ENCODE measurements at regions not wholly inside any gene's neighbourhood (a gene's known extent, or its start where the extent isn't known, plus 50 kb on each side); places are given as distances from the start of the nearest gene placed in this dataset.

DNA sequence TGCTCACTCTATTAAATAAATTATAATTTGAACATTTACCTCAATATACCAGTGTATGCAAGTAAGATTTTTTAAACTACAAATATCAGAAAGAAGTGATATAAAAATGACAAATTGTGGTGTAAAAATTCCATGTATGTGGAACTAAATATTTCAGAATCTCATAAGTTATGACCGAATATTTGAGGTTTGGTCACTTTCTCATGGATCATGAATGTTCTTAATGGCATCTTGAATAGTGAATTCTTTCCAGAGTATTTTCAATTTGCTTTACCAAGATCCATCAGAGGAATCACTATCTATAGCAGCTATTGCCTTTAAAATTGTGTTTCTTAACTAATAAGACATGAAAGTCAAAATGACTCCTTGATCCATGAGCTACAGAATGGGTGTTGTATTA is 950.6 kb downstream of the TBC1D32 start:
- CTCF ChIA-PET, result no interaction called here
- Histone ChIP-seq H3K27ac (ENCODE audit: low read length) (no peak overlapping the region), H3K4me3 (ENCODE audit: low read depth in 2 of 2, low read length in 2 of 2) (no peak overlapping the region), H3K4me1 (ENCODE audit: control insufficient read depth, insufficient read depth, low read length) (no peaks in the 10 kb centered on the region), H3K36me3 (ENCODE audit: control insufficient read depth, insufficient read depth, low read length) (no peaks in the 10 kb centered on the region), H3K9me3 (ENCODE audit: control insufficient read depth, insufficient read depth, low read depth, low read length) (no peaks in the 10 kb centered on the region), H3K27me3 (ENCODE audit: control insufficient read depth, insufficient read depth, low read length) (no peaks in the 10 kb centered on the region)
- ATAC-seq (no peak), DNase-seq (ENCODE audit: low read depth, low spot score) (no peak)
- no TSS peak for BruUV-seq (replicated peaks)
- TF ChIP-seq, protein P1, sequence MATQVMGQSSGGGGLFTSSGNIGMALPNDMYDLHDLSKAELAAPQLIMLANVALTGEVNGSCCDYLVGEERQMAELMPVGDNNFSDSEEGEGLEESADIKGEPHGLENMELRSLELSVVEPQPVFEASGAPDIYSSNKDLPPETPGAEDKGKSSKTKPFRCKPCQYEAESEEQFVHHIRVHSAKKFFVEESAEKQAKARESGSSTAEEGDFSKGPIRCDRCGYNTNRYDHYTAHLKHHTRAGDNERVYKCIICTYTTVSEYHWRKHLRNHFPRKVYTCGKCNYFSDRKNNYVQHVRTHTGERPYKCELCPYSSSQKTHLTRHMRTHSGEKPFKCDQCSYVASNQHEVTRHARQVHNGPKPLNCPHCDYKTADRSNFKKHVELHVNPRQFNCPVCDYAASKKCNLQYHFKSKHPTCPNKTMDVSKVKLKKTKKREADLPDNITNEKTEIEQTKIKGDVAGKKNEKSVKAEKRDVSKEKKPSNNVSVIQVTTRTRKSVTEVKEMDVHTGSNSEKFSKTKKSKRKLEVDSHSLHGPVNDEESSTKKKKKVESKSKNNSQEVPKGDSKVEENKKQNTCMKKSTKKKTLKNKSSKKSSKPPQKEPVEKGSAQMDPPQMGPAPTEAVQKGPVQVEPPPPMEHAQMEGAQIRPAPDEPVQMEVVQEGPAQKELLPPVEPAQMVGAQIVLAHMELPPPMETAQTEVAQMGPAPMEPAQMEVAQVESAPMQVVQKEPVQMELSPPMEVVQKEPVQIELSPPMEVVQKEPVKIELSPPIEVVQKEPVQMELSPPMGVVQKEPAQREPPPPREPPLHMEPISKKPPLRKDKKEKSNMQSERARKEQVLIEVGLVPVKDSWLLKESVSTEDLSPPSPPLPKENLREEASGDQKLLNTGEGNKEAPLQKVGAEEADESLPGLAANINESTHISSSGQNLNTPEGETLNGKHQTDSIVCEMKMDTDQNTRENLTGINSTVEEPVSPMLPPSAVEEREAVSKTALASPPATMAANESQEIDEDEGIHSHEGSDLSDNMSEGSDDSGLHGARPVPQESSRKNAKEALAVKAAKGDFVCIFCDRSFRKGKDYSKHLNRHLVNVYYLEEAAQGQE (IDR thresholded peaks at IDR 0.05; ENCODE audit: insufficient read depth in 1 of 2, low read depth in 2 of 2, low read length in 1 of 2), result no peak
- TF ChIP-seq POLR2AphosphoS5 (IDR thresholded peaks at IDR 0.05; ENCODE audit: low read depth, low read length) (no peak), SIN3A (IDR thresholded peaks at IDR 0.05; ENCODE audit: borderline replicate concordance, insufficient read depth, low read depth, low read length) (no peak), TCF7L2 (IDR thresholded peaks at IDR 0.05; ENCODE audit: low read depth, low read length) (no peak)
- TF ChIP-seq, protein P2, sequence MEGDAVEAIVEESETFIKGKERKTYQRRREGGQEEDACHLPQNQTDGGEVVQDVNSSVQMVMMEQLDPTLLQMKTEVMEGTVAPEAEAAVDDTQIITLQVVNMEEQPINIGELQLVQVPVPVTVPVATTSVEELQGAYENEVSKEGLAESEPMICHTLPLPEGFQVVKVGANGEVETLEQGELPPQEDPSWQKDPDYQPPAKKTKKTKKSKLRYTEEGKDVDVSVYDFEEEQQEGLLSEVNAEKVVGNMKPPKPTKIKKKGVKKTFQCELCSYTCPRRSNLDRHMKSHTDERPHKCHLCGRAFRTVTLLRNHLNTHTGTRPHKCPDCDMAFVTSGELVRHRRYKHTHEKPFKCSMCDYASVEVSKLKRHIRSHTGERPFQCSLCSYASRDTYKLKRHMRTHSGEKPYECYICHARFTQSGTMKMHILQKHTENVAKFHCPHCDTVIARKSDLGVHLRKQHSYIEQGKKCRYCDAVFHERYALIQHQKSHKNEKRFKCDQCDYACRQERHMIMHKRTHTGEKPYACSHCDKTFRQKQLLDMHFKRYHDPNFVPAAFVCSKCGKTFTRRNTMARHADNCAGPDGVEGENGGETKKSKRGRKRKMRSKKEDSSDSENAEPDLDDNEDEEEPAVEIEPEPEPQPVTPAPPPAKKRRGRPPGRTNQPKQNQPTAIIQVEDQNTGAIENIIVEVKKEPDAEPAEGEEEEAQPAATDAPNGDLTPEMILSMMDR (IDR thresholded peaks at IDR 0.05), result no peak
- in situ Hi-C loops (cut with HindIII; ENCODE audit: low pct_unique_long_range_greater_than_20kb, low sequenced_read_pairs), result no loop called here
- POLR2A ChIA-PET, result no interaction called here
- intact Hi-C loops (cut with micrococcal nuclease; ENCODE audit: unreplicated experiment), result no loop called here

DNA sequence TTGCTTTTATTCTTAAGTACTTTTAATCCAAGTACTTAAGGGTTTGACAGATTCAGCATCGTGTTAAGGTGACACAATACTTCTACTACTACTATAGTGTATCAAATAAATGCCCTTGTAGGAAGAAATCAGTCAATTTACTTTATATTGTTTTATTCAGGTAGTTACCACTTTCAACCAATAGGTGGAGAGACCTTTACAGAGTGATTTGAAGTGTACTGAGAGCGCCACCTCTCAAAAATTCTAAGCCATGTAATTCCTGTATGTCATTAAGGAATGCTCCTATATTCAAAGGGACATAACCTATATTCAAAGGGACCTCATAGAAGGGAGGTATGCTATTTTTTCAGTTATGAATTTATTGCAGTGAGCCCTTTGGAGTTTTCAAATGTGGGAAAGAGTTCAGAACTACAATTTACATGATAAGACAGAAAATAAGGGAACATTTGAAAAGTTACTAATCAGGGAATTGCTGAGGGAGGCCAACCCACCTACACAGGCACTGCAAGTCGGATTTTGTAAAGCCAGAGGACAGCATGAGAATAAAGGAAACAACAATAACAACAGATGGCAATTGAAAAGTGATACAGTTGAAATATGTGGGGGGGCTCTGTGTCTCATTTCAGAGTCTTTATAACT is 955.6 kb downstream of the TBC1D32 start:
- BruUV-seq (replicated peaks), result no TSS peak
- H3K36me3 ChIP-seq (ENCODE audit: control insufficient read depth, insufficient read depth, low read length), result no peaks in the 10 kb centered on the region
- no peaks in the 10 kb centered on the region for H3K27me3 ChIP-seq (ENCODE audit: control insufficient read depth, insufficient read depth, low read length)
- no peak overlapping the region for H3K4me3 ChIP-seq (ENCODE audit: low read depth in 2 of 2, low read length in 2 of 2)
- TF ChIP-seq, protein P2 (IDR thresholded peaks at IDR 0.05), result peak; percentile 45; the same call in 1 of the 2 replicates
- TF ChIP-seq, protein P1 (IDR thresholded peaks at IDR 0.05; ENCODE audit: insufficient read depth in 1 of 2, low read depth in 2 of 2, low read length in 1 of 2), result no peak
- CTCF ChIA-PET, result no interaction called here
- POLR2A ChIA-PET, result no interaction called here
- H3K4me1 ChIP-seq (ENCODE audit: control insufficient read depth, insufficient read depth, low read length), result no peaks in the 10 kb centered on the region
- DNase-seq (ENCODE audit: low read depth, low spot score), result peak; percentile 8
- intact Hi-C loops (cut with micrococcal nuclease; ENCODE audit: unreplicated experiment) (no loop called here), in situ Hi-C loops (cut with HindIII; ENCODE audit: low pct_unique_long_range_greater_than_20kb, low sequenced_read_pairs) (no loop called here)
- peak; percentile 60; the same call in 1 of the 2 replicates for ATAC-seq
- H3K9me3 ChIP-seq (ENCODE audit: control insufficient read depth, insufficient read depth, low read depth, low read length), result no peaks in the 10 kb centered on the region
- H3K27ac ChIP-seq (ENCODE audit: low read length), result no peak overlapping the region
